Coronary artery (tissue), 2 donors: ENCODE measurements at regions not wholly inside any gene's neighbourhood (a gene's known extent, or its start where the extent isn't known, plus 50 kb on each side); places are given as distances from the start of the nearest gene placed in this dataset.

Source experiments
- DNase-seq: peaks from one replicate; pipeline ENCODE4 v3.0.0-alpha.2; 2017; ENCODE audit warnings: low spot score
- H3K27ac ChIP-seq, 2 donors: fragments of 200-600 bp; sonication (generic); one replicate each; pipeline ENCODE4 v1.5.1; 2016 to 2019
- H3K4me3 ChIP-seq: fragments of 200-600 bp; sonication (generic); 2 replicates; pipeline ENCODE4 v1.5.1; 2016; ENCODE audit warnings: mild to moderate bottlenecking, moderate library complexity
- TF ChIP-seq, protein P1 (sequence below): fragments of 200-600 bp; sonication (generic); IDR thresholded peaks from one replicate; pipeline ENCODE4 v1.5.1; 2019; ENCODE audit warnings: antibody characterized with exemption

DNA sequence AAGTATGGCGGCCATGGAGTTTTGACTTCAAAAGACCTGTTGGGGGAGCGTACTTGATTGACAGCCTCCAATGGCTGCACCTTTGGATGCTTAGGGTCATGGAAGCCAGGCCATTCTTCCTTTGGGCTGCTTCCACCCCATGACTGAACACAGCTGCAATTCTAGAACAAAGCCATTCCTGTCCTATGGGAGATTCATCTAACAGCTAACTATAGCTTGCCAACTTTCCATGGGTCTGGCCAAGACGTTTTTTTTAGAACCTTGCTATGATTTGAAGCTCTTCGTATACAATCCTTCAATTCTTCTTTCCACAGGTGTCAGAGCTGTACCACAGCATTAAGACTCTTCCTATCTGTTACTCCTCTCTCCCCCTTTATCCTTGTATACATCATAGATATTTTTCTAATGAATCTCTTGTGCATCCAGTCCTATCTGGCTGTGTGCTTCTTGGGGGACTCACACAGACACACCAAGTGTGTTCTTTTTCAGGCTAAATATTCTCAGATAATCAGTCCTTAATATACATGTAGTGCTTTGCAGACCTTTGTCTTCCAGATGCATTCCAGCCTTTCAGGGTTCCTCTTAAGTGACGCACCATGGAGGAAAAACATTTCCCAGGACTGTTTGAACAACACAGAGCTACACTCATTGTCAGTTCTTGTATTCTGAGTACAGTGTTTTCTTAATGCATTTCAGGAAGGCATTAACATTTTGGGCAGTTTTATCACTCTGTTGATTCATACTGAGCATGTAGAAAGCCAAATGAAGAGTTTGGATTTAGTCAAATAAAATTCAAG, 198.9 kb downstream of the TAF11L14 start:
- no peak for DNase-seq
- Histone ChIP-seq H3K27ac (no peak overlapping the region), H3K4me3 (no peak overlapping the region)
- TF ChIP-seq, protein P1, sequence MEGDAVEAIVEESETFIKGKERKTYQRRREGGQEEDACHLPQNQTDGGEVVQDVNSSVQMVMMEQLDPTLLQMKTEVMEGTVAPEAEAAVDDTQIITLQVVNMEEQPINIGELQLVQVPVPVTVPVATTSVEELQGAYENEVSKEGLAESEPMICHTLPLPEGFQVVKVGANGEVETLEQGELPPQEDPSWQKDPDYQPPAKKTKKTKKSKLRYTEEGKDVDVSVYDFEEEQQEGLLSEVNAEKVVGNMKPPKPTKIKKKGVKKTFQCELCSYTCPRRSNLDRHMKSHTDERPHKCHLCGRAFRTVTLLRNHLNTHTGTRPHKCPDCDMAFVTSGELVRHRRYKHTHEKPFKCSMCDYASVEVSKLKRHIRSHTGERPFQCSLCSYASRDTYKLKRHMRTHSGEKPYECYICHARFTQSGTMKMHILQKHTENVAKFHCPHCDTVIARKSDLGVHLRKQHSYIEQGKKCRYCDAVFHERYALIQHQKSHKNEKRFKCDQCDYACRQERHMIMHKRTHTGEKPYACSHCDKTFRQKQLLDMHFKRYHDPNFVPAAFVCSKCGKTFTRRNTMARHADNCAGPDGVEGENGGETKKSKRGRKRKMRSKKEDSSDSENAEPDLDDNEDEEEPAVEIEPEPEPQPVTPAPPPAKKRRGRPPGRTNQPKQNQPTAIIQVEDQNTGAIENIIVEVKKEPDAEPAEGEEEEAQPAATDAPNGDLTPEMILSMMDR, result no peak

DNA sequence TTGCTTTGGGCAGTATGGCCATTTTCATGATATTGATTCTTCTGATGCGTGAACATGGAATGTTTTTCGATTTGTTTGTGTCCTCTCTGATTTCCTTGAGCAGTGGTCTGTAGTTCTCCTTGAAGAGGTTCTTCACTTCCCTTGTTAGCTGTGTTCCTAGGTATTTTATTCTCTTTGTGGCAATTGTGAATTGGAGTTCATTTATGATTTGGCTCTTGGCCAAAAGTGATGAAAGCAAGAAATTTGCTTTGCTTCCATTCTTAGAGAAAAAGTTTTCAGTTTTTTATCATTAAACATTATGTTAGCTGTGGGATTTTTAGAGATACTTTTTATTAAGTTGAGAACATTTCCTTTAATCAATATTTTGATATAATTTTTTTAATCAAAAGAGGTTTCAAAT, 203.5 kb downstream of the TAF11L14 start:
- Histone ChIP-seq H3K4me3 (no peak overlapping the region), H3K27ac (no peak overlapping the region)
- TF ChIP-seq, protein P1, result no peak

DNA sequence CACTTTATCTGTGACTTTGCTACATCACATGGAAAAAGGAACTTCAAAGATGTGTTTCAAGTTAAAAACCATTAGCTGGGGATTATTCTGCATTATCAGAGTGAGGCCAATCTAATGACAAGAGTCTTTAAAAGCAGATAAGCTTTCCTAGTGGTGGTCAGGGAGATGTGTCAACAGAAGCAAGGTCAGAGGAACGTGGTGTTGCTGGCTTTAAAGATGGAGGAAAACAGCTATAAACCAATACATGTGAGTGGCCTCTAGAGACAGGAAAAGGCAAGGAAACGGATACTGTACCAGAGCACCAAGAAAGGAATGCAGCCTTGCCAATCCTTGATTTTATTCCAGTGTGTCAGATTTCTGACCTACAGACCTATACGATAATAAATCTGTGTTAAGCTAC, 204.2 kb downstream of the TAF11L14 start:
- DNase-seq, result no peak
- Histone ChIP-seq H3K4me3 (no peak overlapping the region), H3K27ac (no peak overlapping the region)
- TF ChIP-seq, protein P1, result no peak

More for the DNA sequence above, 203.5 kb downstream of the TAF11L14 start:
- no peak for DNase-seq

DNA sequence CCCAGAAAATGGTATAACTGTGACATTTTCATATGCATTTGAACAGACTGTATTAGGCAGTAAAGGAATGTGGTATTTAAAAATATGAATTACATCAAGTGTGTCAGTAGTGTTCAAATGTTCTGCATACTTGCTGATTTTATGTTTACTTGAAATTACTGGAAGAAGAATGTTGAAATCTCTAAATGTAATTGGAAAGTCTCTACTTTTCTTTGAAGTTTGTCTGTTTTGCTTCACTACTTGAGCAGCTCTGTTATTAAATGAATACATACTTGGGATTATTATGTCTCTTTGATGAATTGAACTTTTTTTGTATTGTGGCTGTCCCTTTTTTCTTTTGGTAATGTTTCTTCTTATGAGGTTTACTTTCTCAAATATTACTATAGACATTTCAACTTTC, 205.6 kb downstream of the TAF11L14 start:
- H3K4me3 ChIP-seq, result no peak overlapping the region
- no peak overlapping the region for H3K27ac ChIP-seq
- TF ChIP-seq, protein P1, result no peak
- no peak for DNase-seq

DNA sequence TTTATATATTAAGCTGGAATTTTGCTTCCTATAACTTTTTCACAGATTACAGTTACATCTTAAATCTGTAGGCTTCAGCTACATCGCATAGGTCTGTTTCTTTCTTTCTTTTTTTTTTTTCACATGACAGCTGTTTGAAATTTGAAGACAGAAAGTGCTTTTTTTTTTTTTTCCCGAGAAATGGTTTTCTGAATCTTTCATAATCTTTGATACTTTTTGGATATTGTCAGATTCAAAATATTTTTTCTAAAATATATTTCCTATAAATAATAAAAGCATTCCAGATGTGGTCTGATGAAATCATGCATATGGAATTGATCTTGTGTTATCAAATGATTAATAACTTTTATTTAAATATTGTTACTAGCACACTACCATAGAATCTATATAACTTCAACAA, 212.2 kb downstream of the TAF11L14 start:
- TF ChIP-seq, protein P1, result no peak
- DNase-seq, result no peak
- Histone ChIP-seq H3K4me3 (no peak overlapping the region), H3K27ac (no peak overlapping the region)

DNA sequence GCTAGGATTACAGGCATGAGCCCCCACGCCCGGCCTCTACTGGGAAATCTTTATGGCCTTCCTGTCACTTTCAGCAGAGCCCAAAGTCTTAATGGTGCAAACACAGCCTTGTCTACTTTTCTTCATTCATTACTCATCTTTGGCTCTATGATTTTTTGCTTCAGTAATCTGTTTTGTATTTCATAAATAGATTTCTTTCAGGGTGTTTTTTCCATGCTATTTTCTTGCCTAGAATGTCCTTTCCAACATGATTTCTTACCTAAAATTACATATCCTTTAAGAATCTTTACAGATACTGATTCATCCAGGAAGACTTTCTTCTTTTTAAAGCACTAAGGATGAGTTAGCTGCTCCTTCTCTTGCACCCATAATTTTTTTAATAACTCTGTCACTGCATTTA, 213.0 kb downstream of the TAF11L14 start:
- DNase-seq, result no peak
- TF ChIP-seq, protein P1, result no peak
- Histone ChIP-seq H3K4me3 (no peak overlapping the region), H3K27ac (no peak overlapping the region)

DNA sequence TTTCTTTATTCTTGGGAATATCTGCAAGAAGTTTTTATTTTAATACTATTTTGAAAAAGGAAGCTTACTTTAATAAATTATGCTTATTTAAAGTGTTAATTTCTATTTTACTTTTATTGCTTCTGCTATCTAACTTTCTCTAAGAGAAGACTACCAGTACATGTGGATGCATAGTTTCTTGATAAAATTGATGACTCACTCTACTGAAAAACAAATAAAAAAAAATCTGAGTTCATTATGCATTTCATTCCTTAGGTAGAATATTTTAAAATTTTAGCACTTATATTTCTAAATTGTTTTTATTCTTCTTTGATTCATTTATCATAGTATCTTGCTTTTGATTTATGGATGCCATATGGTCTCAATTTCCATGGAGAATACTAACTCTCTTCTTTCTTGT, 217.9 kb downstream of the TAF11L14 start:
- TF ChIP-seq, protein P1, result no peak
- Histone ChIP-seq H3K27ac (no peak overlapping the region), H3K4me3 (no peak overlapping the region)
- DNase-seq, result no peak
